Colonic mucosa (tissue), 4 donors: ENCODE measurements at regions not wholly inside any gene's neighbourhood (a gene's known extent, or its start where the extent isn't known, plus 50 kb on each side); places are given as distances from the start of the nearest gene placed in this dataset.

Source experiments
- DNase-seq: peaks from one replicate; pipeline ENCODE4 v3.0.0-alpha.2; 2020
- H3K27ac ChIP-seq: fragments of 200-600 bp; one replicate; pipeline ENCODE4 v1.8.0; 2021
- H3K27me3 ChIP-seq: fragments of 200-600 bp; one replicate; pipeline ENCODE4 v1.8.0; 2021
- H3K36me3 ChIP-seq: fragments of 200-600 bp; one replicate; pipeline ENCODE4 v1.8.0; 2021
- H3K4me1 ChIP-seq: fragments of 200-600 bp; one replicate; pipeline ENCODE4 v1.8.0; 2021; ENCODE audit warnings: mild to moderate bottlenecking
- H3K4me3 ChIP-seq: fragments of 200-600 bp; one replicate; pipeline ENCODE4 v1.8.0; 2021
- H3K9ac ChIP-seq, 2 donors: one replicate each; pipeline ENCODE4 v1.7.0; 2013; ENCODE audit warnings: control low read depth in 2 of 2, low read depth in 2 of 2, low read length in 2 of 2
- H3K9me3 ChIP-seq: fragments of 200-600 bp; one replicate; pipeline ENCODE4 v1.8.0; 2021
- CTCF ChIP-seq: fragments of 200-600 bp; IDR thresholded peaks from one replicate; pipeline ENCODE4 v1.8.0; 2022; ENCODE audit warnings: antibody characterized with exemption, mild to moderate bottlenecking
- intact Hi-C: fragments of 100-400 bp; cut with DNase I; formaldehyde crosslinking; loops from one replicate; pipeline ENCODE4 v1.14.1; 2022
- microRNA-seq: library from miRNA; unstranded; fragments of <30 nt; microRNA quantifications from one replicate; pipeline ENCODE4, GENCODE V29; 2019
- donor health status: healthy.
- donor health status: DM: no; HTN: no; CAD: no.
- donor health status: DM: no; HTN: no; CAD: no.

GRCh38 chr10:43026039-43026973, 50.6 kb upstream of the RET start:
- DNase-seq, result no peak
- no peak overlapping the region for H3K4me3 ChIP-seq

More at GRCh38 chr10:43026039-43026973, 50.6 kb upstream of the RET start:
- Histone ChIP-seq H3K4me1 (no peaks in the 10 kb centered on the region), H3K27me3 (no peaks in the 10 kb centered on the region), H3K27ac (no peak overlapping the region), H3K36me3 (no peaks in the 10 kb centered on the region), H3K9me3 (no peaks in the 10 kb centered on the region), H3K9ac (no peak overlapping the region)
- TF ChIP-seq CTCF, result no peak
- intact Hi-C loops, result no loop called here

Small RNA genes in the stretch of these regions (microRNA-seq; reads per million reads assigned to microRNA genes)
- 2.2 reads per million for gene MIR5100
